VCaP (cell line): ENCODE measurements at regions not wholly inside any gene's neighbourhood (a gene's known extent, or its start where the extent isn't known, plus 50 kb on each side); places are given as distances from the start of the nearest gene placed in this dataset.

Experiments
- H3K27ac ChIP-seq: fragments of 450-650 bp; 2 replicates; pipeline ENCODE4 v1.5.1; 2017
- TF ChIP-seq, protein P1 (sequence below): fragments of 450-650 bp; conservative IDR thresholded peaks from 2 replicates; pipeline ENCODE4 v1.5.1; 2017; ENCODE audit warnings: mild to moderate bottlenecking, moderate library complexity

DNA sequence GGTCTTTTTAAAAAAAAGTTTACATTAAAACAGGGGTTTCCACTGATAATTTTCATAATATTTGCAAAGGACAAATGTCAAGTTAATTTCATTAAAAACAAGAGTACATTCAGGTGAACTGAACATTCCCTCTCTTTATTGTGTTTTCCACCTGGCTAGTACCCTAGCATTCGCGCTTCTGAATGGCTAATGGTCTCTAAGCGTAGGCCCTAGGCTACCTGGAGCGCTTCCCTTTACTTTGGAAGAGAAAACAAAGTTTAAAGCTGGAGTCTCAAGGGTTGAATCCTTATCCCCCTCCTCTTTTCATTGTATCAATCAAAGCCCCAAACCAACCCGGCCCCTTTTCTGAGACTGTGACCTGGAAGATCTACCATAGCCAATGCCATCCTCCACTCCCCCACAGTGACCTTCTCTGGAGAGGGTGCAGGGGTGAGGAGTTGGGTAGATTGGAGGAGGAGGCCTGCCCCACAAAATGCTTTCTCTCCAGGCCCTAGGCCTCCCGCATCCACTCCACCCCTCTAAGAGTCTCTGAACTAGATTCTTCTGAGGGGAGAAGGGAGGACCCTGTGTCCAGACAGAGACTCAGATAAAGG lies 73.3 kb upstream of the TBCA start:
- TF ChIP-seq, protein P1, sequence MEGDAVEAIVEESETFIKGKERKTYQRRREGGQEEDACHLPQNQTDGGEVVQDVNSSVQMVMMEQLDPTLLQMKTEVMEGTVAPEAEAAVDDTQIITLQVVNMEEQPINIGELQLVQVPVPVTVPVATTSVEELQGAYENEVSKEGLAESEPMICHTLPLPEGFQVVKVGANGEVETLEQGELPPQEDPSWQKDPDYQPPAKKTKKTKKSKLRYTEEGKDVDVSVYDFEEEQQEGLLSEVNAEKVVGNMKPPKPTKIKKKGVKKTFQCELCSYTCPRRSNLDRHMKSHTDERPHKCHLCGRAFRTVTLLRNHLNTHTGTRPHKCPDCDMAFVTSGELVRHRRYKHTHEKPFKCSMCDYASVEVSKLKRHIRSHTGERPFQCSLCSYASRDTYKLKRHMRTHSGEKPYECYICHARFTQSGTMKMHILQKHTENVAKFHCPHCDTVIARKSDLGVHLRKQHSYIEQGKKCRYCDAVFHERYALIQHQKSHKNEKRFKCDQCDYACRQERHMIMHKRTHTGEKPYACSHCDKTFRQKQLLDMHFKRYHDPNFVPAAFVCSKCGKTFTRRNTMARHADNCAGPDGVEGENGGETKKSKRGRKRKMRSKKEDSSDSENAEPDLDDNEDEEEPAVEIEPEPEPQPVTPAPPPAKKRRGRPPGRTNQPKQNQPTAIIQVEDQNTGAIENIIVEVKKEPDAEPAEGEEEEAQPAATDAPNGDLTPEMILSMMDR: no peak
- H3K27ac ChIP-seq: no peak overlapping the region

DNA sequence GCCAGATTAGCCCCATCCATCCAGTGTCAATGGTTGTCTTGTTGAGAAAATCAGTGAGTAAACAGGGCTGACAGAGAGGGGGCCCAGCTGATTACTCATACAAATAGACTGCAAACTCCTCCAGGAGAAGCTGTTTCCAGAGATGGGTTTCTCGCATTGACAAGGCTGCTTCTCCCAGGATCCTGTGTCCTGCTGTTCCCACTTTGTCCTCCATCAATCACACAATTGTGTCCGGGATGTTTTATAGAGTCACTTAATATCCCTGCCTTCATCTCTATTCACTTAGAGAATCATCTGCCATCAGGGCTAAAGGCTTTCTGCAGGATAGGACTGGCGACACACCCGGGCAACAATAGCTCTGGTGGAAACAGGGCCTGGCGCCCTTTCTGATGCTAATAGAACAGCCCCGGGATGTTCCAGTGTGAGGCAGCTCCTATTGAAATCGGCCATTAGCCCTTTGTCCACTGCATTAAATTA lies 71.7 kb upstream of the TBCA start:
- TF ChIP-seq, protein P1: no peak
- no peak overlapping the region for H3K27ac ChIP-seq

DNA sequence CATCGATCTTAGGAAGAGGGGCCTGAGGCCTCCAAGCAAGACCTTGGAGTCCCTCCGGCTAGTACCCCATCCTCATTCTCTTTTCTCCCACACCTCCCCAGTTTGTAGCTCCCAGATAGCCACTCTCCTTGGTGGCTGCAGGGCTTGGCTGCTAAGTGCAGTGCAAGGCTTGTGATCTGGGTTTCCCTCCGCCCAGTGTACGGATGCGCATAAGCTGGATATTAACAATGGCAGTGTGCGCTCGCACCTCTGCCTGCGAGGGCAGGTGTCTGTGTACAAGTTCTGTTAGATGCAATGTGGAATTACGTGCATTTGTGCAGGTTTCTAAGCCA lies 71.0 kb upstream of the TBCA start:
- TF ChIP-seq, protein P1: no peak
- H3K27ac ChIP-seq: no peak overlapping the region

DNA sequence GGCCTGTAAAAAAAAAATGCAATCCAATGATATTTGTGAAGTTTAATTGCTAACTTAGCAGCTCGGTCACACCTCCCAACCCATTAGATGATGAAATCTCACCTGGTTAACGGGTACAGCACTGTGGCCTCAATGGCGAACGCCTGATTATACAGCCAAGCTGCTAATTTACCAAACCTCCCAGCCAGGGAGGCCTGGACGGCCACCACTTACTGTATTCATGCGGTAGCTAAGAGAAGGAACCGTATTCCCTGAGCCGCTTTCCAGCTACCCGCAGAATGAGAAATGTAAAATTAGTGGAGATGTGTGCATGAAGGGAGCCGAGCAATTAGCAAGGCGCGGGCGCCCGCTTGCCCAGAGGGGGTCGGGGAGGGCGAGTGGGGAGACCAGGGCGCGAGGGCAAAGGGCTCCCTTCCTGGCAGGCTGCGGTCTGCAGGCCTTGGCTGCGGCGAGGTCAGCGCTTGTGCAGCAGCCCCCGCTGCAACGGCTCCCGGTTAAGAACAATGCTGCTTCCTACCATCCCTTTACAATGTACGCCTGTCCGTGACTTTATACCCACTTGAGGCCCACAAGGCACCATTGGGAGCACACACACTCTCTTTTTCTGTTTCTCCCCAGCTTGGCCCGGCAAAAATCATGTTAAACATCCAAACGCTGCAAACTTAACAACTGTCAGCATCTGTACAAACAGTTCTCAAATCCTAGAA lies 70.4 kb upstream of the TBCA start:
- TF ChIP-seq, protein P1: no peak
- H3K27ac ChIP-seq: 0 out of 2 replicates have a peak overlapping the region, but pooled peaks have one; percentile 14

DNA sequence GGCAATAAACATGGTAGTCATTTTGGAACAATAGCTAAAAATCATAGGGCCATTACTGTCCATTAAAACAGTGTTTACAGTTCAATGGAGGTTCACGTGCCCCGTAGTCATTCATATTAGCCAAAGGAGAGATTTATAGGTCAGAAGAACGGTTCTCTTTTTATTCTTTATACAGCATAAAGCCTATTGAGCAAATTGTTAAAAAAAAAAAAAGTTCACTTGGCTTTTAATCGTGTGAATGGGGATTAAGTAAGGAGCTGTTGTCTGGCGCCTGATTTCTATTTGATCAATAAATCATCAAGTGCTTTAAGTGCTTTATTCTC lies 69.1 kb upstream of the TBCA start:
- H3K27ac ChIP-seq: no peak overlapping the region
- TF ChIP-seq, protein P1: no peak

DNA sequence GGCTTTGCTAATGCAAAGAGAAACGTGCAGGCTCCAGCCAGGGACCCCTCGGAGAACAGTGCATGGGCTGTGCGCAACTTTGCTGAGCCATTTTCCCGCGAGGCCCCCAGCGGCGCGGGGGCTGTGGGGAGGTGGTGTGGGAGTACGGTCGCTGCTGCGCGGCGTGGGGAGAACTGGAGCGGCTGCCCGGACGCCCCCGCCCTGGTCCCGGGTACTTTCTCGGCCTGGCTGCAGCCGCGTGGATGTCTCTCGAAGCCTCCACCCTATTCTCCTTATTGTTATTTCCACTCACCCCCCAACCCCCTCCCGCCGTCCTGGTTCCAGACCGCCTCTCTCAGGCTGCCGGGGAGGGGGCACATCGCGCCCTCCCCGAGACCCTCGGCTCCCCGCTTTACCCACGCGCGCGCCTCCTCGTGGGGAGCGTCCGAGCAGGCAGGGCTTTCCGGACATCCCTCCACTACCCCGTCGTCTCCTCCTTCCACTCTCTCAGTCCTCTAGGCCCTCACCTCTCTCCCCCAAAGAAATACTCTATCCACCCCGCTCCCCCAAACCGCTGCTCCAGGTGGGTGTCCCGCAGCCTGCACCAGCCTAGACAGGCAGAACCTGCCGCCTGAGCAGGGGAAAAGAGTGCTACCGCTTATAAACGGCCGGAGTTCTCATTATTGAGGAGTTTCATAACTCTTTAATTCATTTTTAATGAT lies 68.6 kb upstream of the TBCA start:
- H3K27ac ChIP-seq: no peak overlapping the region
- TF ChIP-seq, protein P1: no peak

DNA sequence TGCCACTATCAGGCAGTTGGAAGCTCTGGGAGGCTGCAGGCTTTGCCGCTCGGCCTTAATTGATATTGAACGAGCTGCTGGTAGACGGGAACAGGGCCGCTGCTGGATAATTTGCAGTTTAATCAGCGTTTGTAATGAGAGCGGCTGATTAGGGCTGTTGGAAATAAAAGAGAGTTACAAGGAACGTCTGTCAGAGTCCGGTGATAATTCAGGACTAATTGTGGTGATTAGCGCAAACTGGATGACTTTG lies 68.2 kb upstream of the TBCA start:
- TF ChIP-seq, protein P1: no peak
- H3K27ac ChIP-seq: no peak overlapping the region
